Transverse colon (tissue), 3 donors: ENCODE measurements at regions not wholly inside any gene's neighbourhood (a gene's known extent, or its start where the extent isn't known, plus 50 kb on each side); places are given as distances from the start of the nearest gene placed in this dataset.

Experiments used
- EP300 ChIP-seq: sonication (generic); formaldehyde crosslinking; IDR thresholded peaks from one replicate; pipeline ENCODE4 v1.6.1; 2017; ENCODE audit warnings: antibody characterized with exemption, low read depth
- TF ChIP-seq, protein P1 (sequence below), 5 experiments: fragments of 200-600 bp in 3 of 5; fragments of 450-650 bp in 2 of 5; sonication (generic) in 3 of 5; IDR thresholded peaks; 1 replicate in 2 of 5; 2 replicates in 3 of 5; pipeline ENCODE4 v1.5.1; 2016 to 2017; ENCODE audit warnings: antibody characterized with exemption in 5 of 5, inconsistent platforms in 3 of 5, mild to moderate bottlenecking in 2 of 5, moderate library complexity in 1 of 5

DNA sequence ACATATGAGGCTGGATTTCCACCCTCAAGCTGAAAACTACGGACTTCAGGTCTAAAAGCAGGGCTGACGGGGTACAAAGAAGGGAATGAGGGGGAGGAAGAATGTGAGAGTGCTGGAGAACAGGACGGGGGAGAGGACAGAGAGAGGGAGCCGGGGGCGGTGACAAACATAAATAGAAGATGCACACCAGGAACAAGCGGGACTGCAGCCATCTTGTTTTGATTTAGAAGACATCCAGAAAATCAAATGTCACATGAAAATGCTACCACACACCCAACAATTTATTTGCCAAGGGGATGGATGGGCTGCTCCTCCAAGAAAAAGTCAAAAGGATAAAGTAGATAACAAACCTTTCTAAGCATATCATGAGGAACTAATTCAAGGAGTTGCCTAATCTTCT is 59.2 kb upstream of the FHL2 start:
- TF ChIP-seq, protein P1, sequence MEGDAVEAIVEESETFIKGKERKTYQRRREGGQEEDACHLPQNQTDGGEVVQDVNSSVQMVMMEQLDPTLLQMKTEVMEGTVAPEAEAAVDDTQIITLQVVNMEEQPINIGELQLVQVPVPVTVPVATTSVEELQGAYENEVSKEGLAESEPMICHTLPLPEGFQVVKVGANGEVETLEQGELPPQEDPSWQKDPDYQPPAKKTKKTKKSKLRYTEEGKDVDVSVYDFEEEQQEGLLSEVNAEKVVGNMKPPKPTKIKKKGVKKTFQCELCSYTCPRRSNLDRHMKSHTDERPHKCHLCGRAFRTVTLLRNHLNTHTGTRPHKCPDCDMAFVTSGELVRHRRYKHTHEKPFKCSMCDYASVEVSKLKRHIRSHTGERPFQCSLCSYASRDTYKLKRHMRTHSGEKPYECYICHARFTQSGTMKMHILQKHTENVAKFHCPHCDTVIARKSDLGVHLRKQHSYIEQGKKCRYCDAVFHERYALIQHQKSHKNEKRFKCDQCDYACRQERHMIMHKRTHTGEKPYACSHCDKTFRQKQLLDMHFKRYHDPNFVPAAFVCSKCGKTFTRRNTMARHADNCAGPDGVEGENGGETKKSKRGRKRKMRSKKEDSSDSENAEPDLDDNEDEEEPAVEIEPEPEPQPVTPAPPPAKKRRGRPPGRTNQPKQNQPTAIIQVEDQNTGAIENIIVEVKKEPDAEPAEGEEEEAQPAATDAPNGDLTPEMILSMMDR (IDR thresholded peaks at IDR 0.05), result no peak
- no peak for TF ChIP-seq EP300
